Smooth muscle cell (in vitro differentiated cells): ENCODE measurements at regions not wholly inside any gene's neighbourhood (a gene's known extent, or its start where the extent isn't known, plus 50 kb on each side); places are given as distances from the start of the nearest gene placed in this dataset.

Experiments used
- DNase-seq: peaks from one replicate; lab custom pipeline; 2025; ENCODE audit not compliant: unreplicated experiment; lab: John Stamatoyannopoulos, UW
- H2AFZ ChIP-seq: fragments of 200-600 bp; sonication (generic); 2 replicates; pipeline ENCODE4 v1.6.0; 2016; ENCODE audit warnings: antibody characterized with exemption, low read depth, mild to moderate bottlenecking
- H3F3A ChIP-seq: fragments of 200-600 bp; sonication (generic); 2 replicates; pipeline ENCODE4 v1.6.0; 2017; ENCODE audit warnings: antibody characterized with exemption, low read depth
- H3K27ac ChIP-seq: fragments of 200-600 bp; sonication (generic); 2 replicates; pipeline ENCODE4 v1.5.1; 2016; ENCODE audit warnings: low read depth, mild to moderate bottlenecking
- H3K27me3 ChIP-seq: fragments of 200-600 bp; sonication (generic); 2 replicates; pipeline ENCODE4 v1.6.1; 2016; ENCODE audit warnings: low read depth, mild to moderate bottlenecking
- H3K36me3 ChIP-seq: fragments of 200-600 bp; sonication (generic); 2 replicates; pipeline ENCODE4 v1.5.1; 2016; ENCODE audit warnings: low read depth
- H3K4me1 ChIP-seq: fragments of 200-600 bp; sonication (generic); 2 replicates; pipeline ENCODE4 v1.5.1; 2016; ENCODE audit warnings: low read depth
- H3K4me2 ChIP-seq: fragments of 200-600 bp; sonication (generic); 2 replicates; pipeline ENCODE4 v1.6.0; 2016; ENCODE audit warnings: mild to moderate bottlenecking
- H3K4me3 ChIP-seq: fragments of 200-600 bp; sonication (generic); 2 replicates; pipeline ENCODE4 v1.5.1; 2016; ENCODE audit warnings: mild to moderate bottlenecking
- H3K79me2 ChIP-seq: fragments of 200-600 bp; sonication (generic); 2 replicates; pipeline ENCODE4 v1.6.0; 2016; ENCODE audit warnings: low read depth, mild to moderate bottlenecking
- H3K9ac ChIP-seq: fragments of 200-600 bp; sonication (generic); 2 replicates; pipeline ENCODE4 v1.6.0; 2016; ENCODE audit warnings: low read depth
- H3K9me3 ChIP-seq: fragments of 200-600 bp; sonication (generic); replicated peaks from 2 replicates; pipeline ENCODE4 v1.5.1; 2016; ENCODE audit warnings: low read depth
- H4K20me1 ChIP-seq: fragments of 200-600 bp; sonication (generic); 2 replicates; pipeline ENCODE4 v1.6.0; 2016; ENCODE audit warnings: low read depth
- WGBS: methylation state at CpG from one replicate; pipeline ENCODE4 v1.1.7; 2016; ENCODE audit warnings: low lambda C conversion rate; 5-methylcytosine and 5-hydroxymethylcytosine counted together
- TF ChIP-seq, protein P1 (sequence below): fragments of 200-600 bp; sonication (generic); IDR thresholded peaks from 2 replicates; pipeline ENCODE4 v1.5.1; 2017; ENCODE audit warnings: borderline replicate concordance, mild to moderate bottlenecking, antibody characterized with exemption; ENCODE audit not compliant: insufficient read depth, poor library complexity, severe bottlenecking

DNA sequence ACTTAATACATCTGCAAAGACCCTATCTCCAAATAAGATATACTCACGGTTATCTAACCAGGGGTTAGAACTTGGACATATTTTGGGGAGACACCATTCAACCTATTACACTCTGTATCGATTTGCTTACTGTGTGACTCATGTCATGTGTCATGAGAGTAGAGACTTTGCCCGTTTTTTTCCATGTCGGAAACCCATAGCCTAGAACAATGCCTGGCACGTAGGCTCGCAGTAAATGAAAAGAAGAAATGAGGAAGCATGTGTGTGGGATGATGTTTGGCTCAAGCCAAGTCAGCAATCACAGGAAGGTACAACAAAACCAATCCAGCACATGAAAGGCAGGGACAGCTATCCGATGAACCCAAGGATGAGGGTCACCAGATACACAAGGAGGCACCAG lies 94.6 kb upstream of the DNAH5 start:
- Histone ChIP-seq H3F3A (peaks cover 26% of the 10 kb centered on the region), H4K20me1 (no peaks in the 10 kb centered on the region), H3K9me3 (no peaks in the 10 kb centered on the region), H3K36me3 (no peaks in the 10 kb centered on the region), H3K27ac (peak overlapping the region; percentile 97), H3K9ac (peak overlapping the region; percentile 81), H3K79me2 (no peaks in the 10 kb centered on the region), H3K4me3 (no peak overlapping the region), H3K4me2 (peak overlapping the region; percentile 2), H2AFZ (no peak overlapping the region), H3K27me3 (no peaks in the 10 kb centered on the region), H3K4me1 (peaks cover 24% of the 10 kb centered on the region)
- TF ChIP-seq, protein P1, sequence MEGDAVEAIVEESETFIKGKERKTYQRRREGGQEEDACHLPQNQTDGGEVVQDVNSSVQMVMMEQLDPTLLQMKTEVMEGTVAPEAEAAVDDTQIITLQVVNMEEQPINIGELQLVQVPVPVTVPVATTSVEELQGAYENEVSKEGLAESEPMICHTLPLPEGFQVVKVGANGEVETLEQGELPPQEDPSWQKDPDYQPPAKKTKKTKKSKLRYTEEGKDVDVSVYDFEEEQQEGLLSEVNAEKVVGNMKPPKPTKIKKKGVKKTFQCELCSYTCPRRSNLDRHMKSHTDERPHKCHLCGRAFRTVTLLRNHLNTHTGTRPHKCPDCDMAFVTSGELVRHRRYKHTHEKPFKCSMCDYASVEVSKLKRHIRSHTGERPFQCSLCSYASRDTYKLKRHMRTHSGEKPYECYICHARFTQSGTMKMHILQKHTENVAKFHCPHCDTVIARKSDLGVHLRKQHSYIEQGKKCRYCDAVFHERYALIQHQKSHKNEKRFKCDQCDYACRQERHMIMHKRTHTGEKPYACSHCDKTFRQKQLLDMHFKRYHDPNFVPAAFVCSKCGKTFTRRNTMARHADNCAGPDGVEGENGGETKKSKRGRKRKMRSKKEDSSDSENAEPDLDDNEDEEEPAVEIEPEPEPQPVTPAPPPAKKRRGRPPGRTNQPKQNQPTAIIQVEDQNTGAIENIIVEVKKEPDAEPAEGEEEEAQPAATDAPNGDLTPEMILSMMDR = no peak
- no peak for DNase-seq
- 68% methylated on average over 7 of the region's 7 CpGs for WGBS

DNA sequence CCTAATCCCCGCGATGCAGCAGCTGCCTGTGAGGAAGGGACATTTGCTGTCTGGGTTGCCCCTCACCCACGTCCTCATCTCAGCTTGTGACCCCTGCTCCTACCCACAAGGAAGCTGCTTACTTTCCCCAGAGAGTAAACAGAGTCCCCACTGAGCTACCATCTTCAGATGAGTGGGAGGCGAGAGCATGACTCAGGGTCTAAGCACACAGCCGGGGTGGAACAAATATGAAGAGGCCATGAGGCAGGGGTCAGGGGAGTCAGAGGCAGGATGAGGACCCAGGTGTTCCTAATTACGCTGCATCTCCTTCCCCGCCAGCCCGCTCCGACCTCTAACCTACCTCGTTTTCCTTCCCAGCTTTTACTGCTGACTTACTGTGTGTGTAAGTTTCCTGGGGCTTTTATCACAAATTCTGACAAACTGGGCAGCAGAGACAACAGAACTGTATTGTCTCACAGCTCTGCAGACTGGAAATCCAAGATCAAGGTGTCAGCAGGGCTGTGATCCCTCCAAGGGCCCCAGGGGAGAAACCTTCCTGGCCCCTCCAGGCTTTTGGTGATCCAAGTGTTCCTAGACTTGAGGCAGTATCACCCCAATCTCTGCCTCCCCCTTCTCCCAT lies 94.0 kb upstream of the DNAH5 start:
- peaks cover 24% of the 10 kb centered on the region for H3K4me1 ChIP-seq
- peak overlapping the region; percentile 62 for H3K4me2 ChIP-seq
- no peak overlapping the region for H3K4me3 ChIP-seq
- WGBS = 26% methylated on average over 10 of the region's 10 CpGs
- peak overlapping the region; percentile 81 for H3K9ac ChIP-seq
- no peaks in the 10 kb centered on the region for H4K20me1 ChIP-seq
- H2AFZ ChIP-seq = no peak overlapping the region
- H3K27me3 ChIP-seq = no peaks in the 10 kb centered on the region
- no peaks in the 10 kb centered on the region for H3K79me2 ChIP-seq
- TF ChIP-seq, protein P1 = no peak
- no peak for DNase-seq
- H3K9me3 ChIP-seq = no peaks in the 10 kb centered on the region
- H3K27ac ChIP-seq = peak overlapping the region; percentile 97
- H3K36me3 ChIP-seq = no peaks in the 10 kb centered on the region
- H3F3A ChIP-seq = peaks cover 30% of the 10 kb centered on the region

DNA sequence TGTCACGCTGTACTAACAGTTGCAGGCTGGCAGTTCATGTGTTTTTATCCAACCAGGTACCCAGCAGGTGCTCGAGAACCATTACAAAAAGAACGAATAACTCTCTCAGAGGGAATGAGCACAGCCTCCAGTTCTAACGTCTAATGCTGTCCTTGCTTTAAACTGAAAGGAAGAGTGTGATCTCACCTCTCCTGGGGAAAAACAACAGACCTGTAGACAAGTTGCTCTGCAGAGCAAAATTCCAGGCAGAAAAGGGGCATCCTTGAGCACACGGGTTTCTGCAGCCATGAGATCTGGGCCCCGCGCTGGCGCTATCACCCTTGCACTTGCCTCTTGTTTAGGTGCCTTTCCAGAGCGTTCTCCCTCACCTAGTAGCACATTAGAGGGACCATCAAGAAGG lies 92.5 kb upstream of the DNAH5 start:
- no peaks in the 10 kb centered on the region for H3K79me2 ChIP-seq
- peaks cover 30% of the 10 kb centered on the region for H3F3A ChIP-seq
- no peak overlapping the region for H3K4me3 ChIP-seq
- TF ChIP-seq, protein P1 = no peak
- peaks cover 24% of the 10 kb centered on the region for H3K4me1 ChIP-seq
- no peaks in the 10 kb centered on the region for H4K20me1 ChIP-seq
- H3K9ac ChIP-seq = peak overlapping the region; percentile 81
- no peak overlapping the region for H2AFZ ChIP-seq
- no peaks in the 10 kb centered on the region for H3K36me3 ChIP-seq
- no peaks in the 10 kb centered on the region for H3K27me3 ChIP-seq
- H3K4me2 ChIP-seq = peak overlapping the region; percentile 62
- H3K9me3 ChIP-seq = no peaks in the 10 kb centered on the region
- peak overlapping the region; percentile 97 for H3K27ac ChIP-seq
- no peak for DNase-seq
- 49% methylated on average over 9 of the region's 9 CpGs for WGBS

DNA sequence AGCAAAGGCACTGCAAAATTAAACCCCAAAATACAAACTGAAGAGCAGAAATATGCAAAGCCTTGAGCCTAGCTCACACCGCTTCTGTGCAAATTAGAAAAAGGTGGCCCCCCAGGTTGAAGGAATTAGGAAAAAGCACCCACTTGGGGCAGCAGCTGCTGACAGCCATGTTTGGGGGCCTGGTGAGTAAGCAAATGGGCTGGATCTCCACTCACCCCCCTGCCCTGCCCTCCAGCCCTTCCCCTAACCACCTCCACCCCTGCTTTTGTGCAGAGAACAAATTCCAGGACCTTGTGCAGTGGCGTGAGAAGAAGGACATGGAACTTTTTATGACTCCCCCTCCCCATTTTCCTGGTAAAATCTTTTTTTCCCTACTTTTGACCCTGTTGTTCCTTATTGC lies 92.0 kb upstream of the DNAH5 start:
- Histone ChIP-seq H3K36me3 (no peaks in the 10 kb centered on the region), H3K4me1 (peaks cover 24% of the 10 kb centered on the region), H4K20me1 (no peaks in the 10 kb centered on the region), H3K27me3 (no peaks in the 10 kb centered on the region), H3K4me3 (peak overlapping the region; percentile 3), H3K27ac (peak overlapping the region; percentile 97), H3K9me3 (no peaks in the 10 kb centered on the region), H3F3A (peaks cover 30% of the 10 kb centered on the region), H3K9ac (peak overlapping the region; percentile 81), H3K79me2 (no peaks in the 10 kb centered on the region), H2AFZ (no peak overlapping the region), H3K4me2 (peak overlapping the region; percentile 62)
- DNase-seq = no peak
- WGBS = 15% methylated on average over 2 of the region's 2 CpGs
- TF ChIP-seq, protein P1 = no peak
